Fibroblast of mammary gland (primary cell): ENCODE measurements at regions not wholly inside any gene's neighbourhood (a gene's known extent, or its start where the extent isn't known, plus 50 kb on each side); places are given as distances from the start of the nearest gene placed in this dataset.
A peak's percentile ranks its signal among the peaks of the same experiment; 100 is the strongest.

ENCODE experiments used
- DNase-seq: peaks from one replicate; pipeline ENCODE4 v3.0.0-alpha.2; 2010; ENCODE audit warnings: low read depth
- H3K4me3 ChIP-seq: 2 replicates; pipeline ENCODE4 v1.5.1; 2011; ENCODE audit warnings: low read depth, mild to moderate bottlenecking, low read length, moderate library complexity; ENCODE audit not compliant: control insufficient read depth
- CTCF ChIP-seq: conservative IDR thresholded peaks from 2 replicates; pipeline ENCODE4 v1.5.1; 2011; ENCODE audit warnings: low read depth, low read length, inconsistent platforms; ENCODE audit not compliant: control insufficient read depth, insufficient read depth

- TF ChIP-seq CTCF, result no peak
- H3K4me3 ChIP-seq, result no peak overlapping the region
- peak; percentile 74 for DNase-seq
These were observed 97.9 kb upstream of the FAR2 start for GRCh38 chr12:29051221-29051620.

GRCh38 chr12:29053567-29053966 is 95.5 kb upstream of the FAR2 start:
- no peak for TF ChIP-seq CTCF
- H3K4me3 ChIP-seq, result no peak overlapping the region
- DNase-seq, result no peak

- no peak for TF ChIP-seq CTCF
- H3K4me3 ChIP-seq, result no peak overlapping the region
- DNase-seq, result peak; percentile 41
These were observed 94.0 kb upstream of the FAR2 start for GRCh38 chr12:29054858-29055663.

GRCh38 chr12:29066011-29066588 is 83.0 kb upstream of the FAR2 start:
- peak; percentile 84 for DNase-seq
- no peak for TF ChIP-seq CTCF
- H3K4me3 ChIP-seq, result no peak overlapping the region

- H3K4me3 ChIP-seq, result no peak overlapping the region
- TF ChIP-seq CTCF, result no peak
- no peak for DNase-seq
These were observed 81.6 kb upstream of the FAR2 start for GRCh38 chr12:29067430-29067829.

- no peak overlapping the region for H3K4me3 ChIP-seq
- no peak for DNase-seq
- TF ChIP-seq CTCF, result no peak
These were observed 78.8 kb upstream of the FAR2 start for GRCh38 chr12:29070309-29070708.
